CD4-positive, alpha-beta memory T cell (primary cell): ENCODE measurements at regions not wholly inside any gene's neighbourhood (a gene's known extent, or its start where the extent isn't known, plus 50 kb on each side); places are given as distances from the start of the nearest gene placed in this dataset.

Source experiments
- CTCF ChIA-PET: fragments of 350-600 bp; sonication (Branson Sonifier 250); formaldehyde crosslinking; loops from one replicate; lab custom pipeline; 2021; ENCODE audit warnings: inconsistent platforms; ENCODE audit not compliant: partially characterized antibody; lab: Charles Lee
- POLR2A ChIA-PET: fragments of 350-600 bp; sonication (Branson Sonifier 250); formaldehyde crosslinking; loops from one replicate; lab custom pipeline; 2021; ENCODE audit not compliant: partially characterized antibody; lab: Charles Lee
- DNase-seq, 5 donors: peaks; one replicate each; pipeline versions ENCODE4 v3.0.0 to v3.0.0-alpha.2; 2020 to 2022; ENCODE audit warnings: mixed read lengths in 1 of 5
- H3K27ac ChIP-seq: one replicate; pipeline ENCODE4 v1.7.0; 2013; ENCODE audit warnings: low read depth, low read length
- H3K27me3 ChIP-seq: 2 replicates; pipeline ENCODE4 v1.7.0; 2013; ENCODE audit warnings: mild to moderate bottlenecking, low read length, moderate library complexity; ENCODE audit not compliant: insufficient read depth
- H3K36me3 ChIP-seq: 2 replicates; pipeline ENCODE4 v1.7.0; 2013; ENCODE audit warnings: mild to moderate bottlenecking, low read length, moderate library complexity; ENCODE audit not compliant: insufficient read depth
- H3K4me1 ChIP-seq: 2 replicates; pipeline ENCODE4 v1.7.0; 2013; ENCODE audit warnings: mild to moderate bottlenecking, low read length, moderate library complexity; ENCODE audit not compliant: insufficient read depth
- H3K4me3 ChIP-seq, 2 donors: one replicate each; pipeline ENCODE4 v1.7.0; 2013; ENCODE audit warnings: low read length in 2 of 2, mild to moderate bottlenecking in 1 of 2
- H3K9me3 ChIP-seq, 2 donors: one replicate each; pipeline ENCODE4 v1.7.0; 2013; ENCODE audit warnings: low read length in 2 of 2, control low read depth in 1 of 2; ENCODE audit not compliant: control insufficient read depth in 1 of 2
- H3K27ac Mint-ChIP-seq, 7 donors: one replicate each; pipeline ENCODE4 v1.8.0; 2020 to 2021; ENCODE audit warnings: mixed read lengths in 7 of 7, mild to moderate bottlenecking in 6 of 7, inconsistent platforms in 3 of 7, moderate library complexity in 3 of 7
- H3K27me3 Mint-ChIP-seq, 2 donors: one replicate each; pipeline ENCODE4 v1.8.0; 2020 to 2021; ENCODE audit warnings: mixed read lengths in 2 of 2
- H3K36me3 Mint-ChIP-seq, 2 donors: one replicate each; pipeline ENCODE4 v1.8.0; 2020 to 2021; ENCODE audit warnings: mixed read lengths in 2 of 2, inconsistent platforms in 1 of 2, mild to moderate bottlenecking in 1 of 2
- H3K4me1 Mint-ChIP-seq, 4 donors: one replicate each; pipeline ENCODE4 v1.8.0; 2020 to 2021; ENCODE audit warnings: mixed read lengths in 4 of 4, mild to moderate bottlenecking in 1 of 4
- H3K4me3 Mint-ChIP-seq, 8 donors: one replicate each; pipeline ENCODE4 v1.8.0; 2020 to 2021; ENCODE audit warnings: mixed read lengths in 8 of 8, mild to moderate bottlenecking in 7 of 8, moderate library complexity in 6 of 8, inconsistent platforms in 3 of 8
- H3K9me3 Mint-ChIP-seq, 8 donors: one replicate each; pipeline ENCODE4 v1.8.0; 2020 to 2021; ENCODE audit warnings: mixed read lengths in 8 of 8, mild to moderate bottlenecking in 5 of 8, inconsistent platforms in 3 of 8, moderate library complexity in 1 of 8
- intact Hi-C: fragments of 100-400 bp; cut with micrococcal nuclease; formaldehyde crosslinking; loops from one replicate; pipeline ENCODE4 v1.15.1; 2023

DNA sequence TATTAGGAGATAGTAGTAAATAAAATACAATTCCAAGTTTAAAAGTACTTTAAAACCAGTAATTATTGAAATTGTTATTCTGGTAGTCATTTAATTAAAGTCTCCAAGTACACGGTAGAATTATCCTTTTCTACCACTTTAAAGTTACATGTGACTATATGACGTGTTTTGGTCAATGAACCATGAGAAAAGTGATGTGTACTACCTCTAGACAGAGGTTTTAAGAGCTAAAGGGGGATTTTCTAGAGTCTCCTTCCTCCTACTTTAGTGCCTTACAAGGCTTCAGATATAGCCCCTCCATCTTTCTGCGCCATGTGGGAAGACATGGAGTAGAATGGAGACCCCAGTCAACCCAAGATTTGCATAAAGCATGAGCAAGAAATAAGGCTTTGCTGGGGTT, 2296.6 kb upstream of the AGA start:
- Histone ChIP-seq H3K36me3 (no peaks in the 10 kb centered on the region), H3K4me1 (no peaks in the 10 kb centered on the region), H3K4me3 (no peak overlapping the region), H3K27me3 (no peaks in the 10 kb centered on the region), H3K9me3 (no peaks in the 10 kb centered on the region), H3K27ac (no peak overlapping the region)
- H3K4me1 Mint-ChIP-seq: no peaks in the 10 kb centered on the region
- H3K36me3 Mint-ChIP-seq: no peaks in the 10 kb centered on the region
- no peak for DNase-seq
- H3K9me3 Mint-ChIP-seq: peaks cover 0 to 10% (median 3%) of the 10 kb centered on the region in 8 donors
- POLR2A ChIA-PET: no interaction called here
- CTCF ChIA-PET: no interaction called here
- H3K27ac Mint-ChIP-seq: no peak overlapping the region
- no peak overlapping the region for H3K4me3 Mint-ChIP-seq
- no peaks in the 10 kb centered on the region for H3K27me3 Mint-ChIP-seq
- intact Hi-C loops: no loop called here

- Histone ChIP-seq H3K27ac (no peak overlapping the region), H3K27me3 (no peaks in the 10 kb centered on the region), H3K4me3 (no peak overlapping the region), H3K36me3 (no peaks in the 10 kb centered on the region), H3K9me3 (no peaks in the 10 kb centered on the region), H3K4me1 (no peaks in the 10 kb centered on the region)
- no peak overlapping the region for H3K4me3 Mint-ChIP-seq
- H3K27ac Mint-ChIP-seq: no peak overlapping the region
- ChIA-PET POLR2A (interaction anchor here (0.7 kb wide), 1 partner anchor 10 kb away, joined by 3 read pairs; no protein-coding TSS in a partner anchor), CTCF (no interaction called here)
- no peaks in the 10 kb centered on the region for H3K27me3 Mint-ChIP-seq
- DNase-seq: no peak
- peaks cover 2 to 22% (median 8%) of the 10 kb centered on the region in 8 donors for H3K9me3 Mint-ChIP-seq
- H3K36me3 Mint-ChIP-seq: no peaks in the 10 kb centered on the region
- intact Hi-C loops: no loop called here
- no peaks in the 10 kb centered on the region for H3K4me1 Mint-ChIP-seq
Measured at GRCh38 chr4:179747218-179747910, 2305.1 kb upstream of the AGA start.

GRCh38 chr4:179748837-179749236, 2306.6 kb upstream of the AGA start:
- Mint-ChIP-seq H3K4me1 (no peaks in the 10 kb centered on the region), H3K36me3 (no peaks in the 10 kb centered on the region), H3K27me3 (no peaks in the 10 kb centered on the region), H3K27ac (no peak overlapping the region), H3K4me3 (no peak overlapping the region), H3K9me3 (peaks cover 2 to 26% (median 8%) of the 10 kb centered on the region in 8 donors)
- Histone ChIP-seq H3K4me3 (no peak overlapping the region), H3K4me1 (no peaks in the 10 kb centered on the region), H3K27me3 (no peaks in the 10 kb centered on the region), H3K9me3 (no peaks in the 10 kb centered on the region), H3K27ac (no peak overlapping the region), H3K36me3 (no peaks in the 10 kb centered on the region)
- POLR2A ChIA-PET: no interaction called here
- intact Hi-C loops: no loop called here
- DNase-seq: no peak
- CTCF ChIA-PET: no interaction called here

- no peaks in the 10 kb centered on the region for H3K27me3 ChIP-seq
- H3K4me3 ChIP-seq: no peak overlapping the region
- no peaks in the 10 kb centered on the region for H3K36me3 ChIP-seq
- intact Hi-C loops: no loop called here
- H3K4me1 ChIP-seq: no peaks in the 10 kb centered on the region
- H3K27ac ChIP-seq: no peak overlapping the region
- Mint-ChIP-seq H3K9me3 (peaks cover 0 to 21% (median 8%) of the 10 kb centered on the region in 8 donors), H3K27ac (no peak overlapping the region), H3K4me3 (no peak overlapping the region), H3K27me3 (no peaks in the 10 kb centered on the region), H3K4me1 (no peaks in the 10 kb centered on the region), H3K36me3 (no peaks in the 10 kb centered on the region)
- POLR2A ChIA-PET: no interaction called here
- H3K9me3 ChIP-seq: no peaks in the 10 kb centered on the region
- CTCF ChIA-PET: no interaction called here
- DNase-seq: no peak
Measured at GRCh38 chr4:179750374-179750773, 2308.1 kb upstream of the AGA start.

DNA sequence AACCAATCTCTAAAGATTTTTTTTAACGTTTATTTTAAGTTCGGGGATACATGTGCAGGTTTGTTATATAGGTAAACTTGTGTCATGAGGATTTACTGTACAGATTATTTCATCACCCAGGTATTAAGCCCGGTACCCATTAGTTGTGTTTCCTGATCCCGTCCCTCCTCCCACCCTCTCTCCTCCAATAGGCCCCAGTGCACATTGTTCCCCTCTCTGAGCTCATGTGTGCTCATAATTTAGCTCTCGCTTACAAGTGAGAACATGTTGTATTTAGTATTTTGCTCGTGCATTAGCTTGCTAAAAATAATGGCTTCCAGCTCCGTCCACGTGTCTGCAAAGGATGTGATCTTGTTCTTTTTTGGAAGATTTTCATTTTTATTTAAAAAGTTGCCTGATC, 2309.4 kb upstream of the AGA start:
- Histone ChIP-seq H3K9me3 (no peaks in the 10 kb centered on the region), H3K4me3 (no peak overlapping the region), H3K36me3 (no peaks in the 10 kb centered on the region), H3K27ac (no peak overlapping the region), H3K4me1 (no peaks in the 10 kb centered on the region), H3K27me3 (no peaks in the 10 kb centered on the region)
- no peaks in the 10 kb centered on the region for H3K27me3 Mint-ChIP-seq
- H3K4me3 Mint-ChIP-seq: no peak overlapping the region
- intact Hi-C loops: no loop called here
- no peaks in the 10 kb centered on the region for H3K36me3 Mint-ChIP-seq
- DNase-seq: no peak
- ChIA-PET CTCF (no interaction called here), POLR2A (no interaction called here)
- H3K9me3 Mint-ChIP-seq: peaks cover 0 to 13% (median 4%) of the 10 kb centered on the region in 8 donors
- H3K4me1 Mint-ChIP-seq: no peaks in the 10 kb centered on the region
- no peak overlapping the region for H3K27ac Mint-ChIP-seq

GRCh38 chr4:179755322-179755721, 2313.1 kb upstream of the AGA start:
- Histone ChIP-seq H3K27me3 (no peaks in the 10 kb centered on the region), H3K4me1 (no peaks in the 10 kb centered on the region), H3K36me3 (no peaks in the 10 kb centered on the region), H3K4me3 (no peak overlapping the region), H3K27ac (no peak overlapping the region), H3K9me3 (no peaks in the 10 kb centered on the region)
- ChIA-PET CTCF (no interaction called here), POLR2A (no interaction called here)
- no peak for DNase-seq
- Mint-ChIP-seq H3K4me1 (no peaks in the 10 kb centered on the region), H3K9me3 (peaks cover 0 to 17% (median 3%) of the 10 kb centered on the region in 8 donors), H3K27me3 (no peaks in the 10 kb centered on the region), H3K36me3 (no peaks in the 10 kb centered on the region), H3K27ac (no peak overlapping the region), H3K4me3 (no peak overlapping the region)
- intact Hi-C loops: no loop called here

DNA sequence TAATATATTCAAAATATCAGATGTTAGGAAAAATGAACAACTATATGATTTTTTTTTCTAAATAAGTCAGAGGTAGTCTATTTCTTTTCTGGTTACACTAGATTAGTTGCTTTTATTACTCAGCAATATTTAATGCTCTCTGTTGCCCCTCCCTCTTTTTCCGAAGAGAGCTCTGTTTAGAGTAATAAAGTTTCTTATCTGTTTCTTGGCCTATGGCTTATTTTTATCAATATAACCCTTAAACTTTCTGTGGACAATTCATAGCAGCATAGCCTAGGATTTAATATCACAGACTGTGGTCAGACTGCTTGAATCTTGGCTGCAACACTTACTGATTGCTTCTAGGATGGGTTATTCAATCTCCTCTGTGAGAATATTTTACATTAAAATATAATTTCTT, 2315.4 kb upstream of the AGA start:
- no peak for DNase-seq
- Histone ChIP-seq H3K36me3 (no peaks in the 10 kb centered on the region), H3K4me1 (no peaks in the 10 kb centered on the region), H3K4me3 (no peak overlapping the region), H3K27me3 (no peaks in the 10 kb centered on the region), H3K9me3 (no peaks in the 10 kb centered on the region), H3K27ac (no peak overlapping the region)
- CTCF ChIA-PET: no interaction called here
- Mint-ChIP-seq H3K9me3 (peaks cover 0 to 13% (median under 1%) of the 10 kb centered on the region in 8 donors), H3K4me3 (no peak overlapping the region), H3K27ac (no peak overlapping the region), H3K36me3 (no peaks in the 10 kb centered on the region), H3K27me3 (no peaks in the 10 kb centered on the region), H3K4me1 (no peaks in the 10 kb centered on the region)
- POLR2A ChIA-PET: interaction anchor here (0.6 kb wide), 1 partner anchor 10 kb away, joined by 3 read pairs; no protein-coding TSS in a partner anchor
- intact Hi-C loops: no loop called here
